Tibial nerve (tissue), 4 donors: ENCODE measurements at regions not wholly inside any gene's neighbourhood (a gene's known extent, or its start where the extent isn't known, plus 50 kb on each side); places are given as distances from the start of the nearest gene placed in this dataset.

Experiments
- EP300 ChIP-seq, 2 donors: sonication (generic); formaldehyde crosslinking; IDR thresholded peaks; one replicate each; pipeline ENCODE4 v1.6.1; 2017; ENCODE audit warnings: antibody characterized with exemption in 2 of 2, mild to moderate bottlenecking in 1 of 2
- POLR2A ChIP-seq, 2 donors: fragments of 450-650 bp; IDR thresholded peaks; one replicate each; pipeline ENCODE4 v1.6.1; 2017; ENCODE audit warnings: antibody characterized with exemption in 2 of 2, mild to moderate bottlenecking in 2 of 2, moderate library complexity in 2 of 2
- TF ChIP-seq, protein P1 (sequence below), 5 experiments: fragments of 200-600 bp in 3 of 5; fragments of 450-650 bp in 2 of 5; sonication (generic) in 3 of 5; IDR thresholded peaks; one replicate each; pipeline ENCODE4 v1.5.1; 2016 to 2019; ENCODE audit warnings: antibody characterized with exemption in 5 of 5, mild to moderate bottlenecking in 3 of 5, moderate library complexity in 2 of 5

DNA sequence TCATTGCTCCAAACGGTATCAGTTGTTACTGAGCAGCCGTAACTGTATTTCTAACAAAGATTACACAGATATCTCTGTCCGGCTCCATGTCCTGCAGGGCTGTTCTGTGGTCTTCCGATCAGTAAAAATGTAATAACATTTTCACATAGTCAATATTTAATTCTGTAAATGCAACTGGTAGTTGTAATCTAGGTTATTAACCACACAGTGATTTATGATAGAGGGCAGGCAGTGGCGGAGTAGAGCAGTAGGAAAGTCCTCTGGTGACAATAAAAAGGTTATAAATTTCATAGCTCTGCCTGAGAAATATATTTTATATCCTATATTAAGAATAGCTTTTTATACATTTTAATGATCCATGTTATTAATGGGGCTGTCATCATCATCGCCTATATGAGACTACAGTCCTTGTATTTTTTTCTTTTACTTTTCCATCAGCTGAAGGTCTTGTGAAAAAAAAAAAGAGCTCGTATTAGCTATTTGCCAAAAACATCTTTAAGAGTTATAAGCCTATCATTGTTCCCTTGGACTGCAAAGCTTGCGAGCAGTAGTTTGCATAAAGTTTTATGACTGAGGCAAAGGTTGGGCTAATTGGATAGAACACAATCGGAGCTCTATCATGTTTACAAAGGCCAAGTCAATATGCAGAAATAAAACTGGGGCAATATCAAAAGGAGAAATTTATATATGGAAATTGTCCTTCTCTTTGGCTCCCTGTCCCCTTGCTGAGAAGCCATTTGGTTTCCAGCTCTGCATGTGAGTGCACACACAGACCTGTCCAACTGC, 648.0 kb downstream of the IRX1 start:
- no peak for TF ChIP-seq EP300 (IDR thresholded peaks at IDR 0.05)
- TF ChIP-seq, protein P1, sequence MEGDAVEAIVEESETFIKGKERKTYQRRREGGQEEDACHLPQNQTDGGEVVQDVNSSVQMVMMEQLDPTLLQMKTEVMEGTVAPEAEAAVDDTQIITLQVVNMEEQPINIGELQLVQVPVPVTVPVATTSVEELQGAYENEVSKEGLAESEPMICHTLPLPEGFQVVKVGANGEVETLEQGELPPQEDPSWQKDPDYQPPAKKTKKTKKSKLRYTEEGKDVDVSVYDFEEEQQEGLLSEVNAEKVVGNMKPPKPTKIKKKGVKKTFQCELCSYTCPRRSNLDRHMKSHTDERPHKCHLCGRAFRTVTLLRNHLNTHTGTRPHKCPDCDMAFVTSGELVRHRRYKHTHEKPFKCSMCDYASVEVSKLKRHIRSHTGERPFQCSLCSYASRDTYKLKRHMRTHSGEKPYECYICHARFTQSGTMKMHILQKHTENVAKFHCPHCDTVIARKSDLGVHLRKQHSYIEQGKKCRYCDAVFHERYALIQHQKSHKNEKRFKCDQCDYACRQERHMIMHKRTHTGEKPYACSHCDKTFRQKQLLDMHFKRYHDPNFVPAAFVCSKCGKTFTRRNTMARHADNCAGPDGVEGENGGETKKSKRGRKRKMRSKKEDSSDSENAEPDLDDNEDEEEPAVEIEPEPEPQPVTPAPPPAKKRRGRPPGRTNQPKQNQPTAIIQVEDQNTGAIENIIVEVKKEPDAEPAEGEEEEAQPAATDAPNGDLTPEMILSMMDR (IDR thresholded peaks at IDR 0.05): no peak
- no peak for TF ChIP-seq POLR2A (IDR thresholded peaks at IDR 0.05)
